Tibial nerve (tissue), 4 donors: ENCODE measurements at regions not wholly inside any gene's neighbourhood (a gene's known extent, or its start where the extent isn't known, plus 50 kb on each side); places are given as distances from the start of the nearest gene placed in this dataset.

ENCODE experiments used
- DNase-seq, 2 donors: peaks; one replicate each; pipeline ENCODE4 v3.0.0-alpha.2; 2019; ENCODE audit warnings: low spot score in 2 of 2
- H3K27ac ChIP-seq, 4 donors: fragments of 200-600 bp; sonication (generic) in 3 of 4; one replicate each; pipeline ENCODE4 v1.5.1; 2017 to 2019; ENCODE audit warnings: mild to moderate bottlenecking in 1 of 4
- H3K27me3 ChIP-seq, 2 donors: fragments of 200-600 bp; sonication (generic) in 1 of 2; one replicate each; pipeline versions ENCODE4 v1.5.1 to v1.6.0; 2017 to 2019
- H3K36me3 ChIP-seq, 3 donors: fragments of 200-600 bp; sonication (generic); one replicate each; pipeline ENCODE4 v1.5.1; 2018 to 2019
- H3K4me1 ChIP-seq, 4 donors: fragments of 200-600 bp; sonication (generic) in 3 of 4; one replicate each; pipeline ENCODE4 v1.5.1; 2017 to 2019
- H3K4me3 ChIP-seq, 4 donors: fragments of 200-600 bp; sonication (generic) in 3 of 4; one replicate each; pipeline ENCODE4 v1.5.1; 2017 to 2019; ENCODE audit warnings: mild to moderate bottlenecking in 1 of 4, moderate library complexity in 1 of 4
- H3K9me3 ChIP-seq, 4 donors: fragments of 200-600 bp; sonication (generic) in 3 of 4; one replicate each; pipeline ENCODE4 v1.5.1; 2017 to 2019
- CTCF ChIP-seq, 5 experiments: fragments of 200-600 bp in 3 of 5; fragments of 450-650 bp in 2 of 5; sonication (generic) in 3 of 5; IDR thresholded peaks; one replicate each; pipeline ENCODE4 v1.5.1; 2016 to 2019; ENCODE audit warnings: antibody characterized with exemption in 5 of 5, mild to moderate bottlenecking in 3 of 5, moderate library complexity in 2 of 5
- EP300 ChIP-seq, 2 donors: sonication (generic); formaldehyde crosslinking; IDR thresholded peaks; one replicate each; pipeline ENCODE4 v1.6.1; 2017; ENCODE audit warnings: antibody characterized with exemption in 2 of 2, mild to moderate bottlenecking in 1 of 2
- POLR2A ChIP-seq, 2 donors: fragments of 450-650 bp; IDR thresholded peaks; one replicate each; pipeline ENCODE4 v1.6.1; 2017; ENCODE audit warnings: antibody characterized with exemption in 2 of 2, mild to moderate bottlenecking in 2 of 2, moderate library complexity in 2 of 2
- WGBS, 2 donors: methylation state at CpG; one replicate each; pipeline ENCODE4 v1.1.5; 2018; 5-methylcytosine and 5-hydroxymethylcytosine counted together

GRCh38 chr2:497770-498492 lies 179.3 kb downstream of the TMEM18 start:
- peaks cover 0 to 3% (median 0%) of the 10 kb centered on the region in 4 donors for H3K9me3 ChIP-seq
- H3K4me3 ChIP-seq = no peak overlapping the region
- no peak overlapping the region for H3K27ac ChIP-seq
- WGBS, 2 donors = 68 to 71% methylated on average over 9 of the region's 9 CpGs
- no peak for TF ChIP-seq POLR2A (IDR thresholded peaks at IDR 0.05)
- TF ChIP-seq EP300 (IDR thresholded peaks at IDR 0.05) = no peak
- no peak for TF ChIP-seq CTCF (IDR thresholded peaks at IDR 0.05)
- no peaks in the 10 kb centered on the region for H3K27me3 ChIP-seq
- H3K4me1 ChIP-seq = no peaks in the 10 kb centered on the region
- H3K36me3 ChIP-seq = no peaks in the 10 kb centered on the region
- DNase-seq = no peak

GRCh38 chr2:496729-497128 lies 180.5 kb downstream of the TMEM18 start:
- H3K27me3 ChIP-seq = no peaks in the 10 kb centered on the region
- DNase-seq = no peak
- H3K4me1 ChIP-seq = no peaks in the 10 kb centered on the region
- 63 to 76% methylated on average over 24 of the region's 24 CpGs for WGBS, 2 donors
- H3K4me3 ChIP-seq = no peak overlapping the region
- TF ChIP-seq EP300 (IDR thresholded peaks at IDR 0.05) = no peak
- no peak for TF ChIP-seq CTCF (IDR thresholded peaks at IDR 0.05)
- no peak for TF ChIP-seq POLR2A (IDR thresholded peaks at IDR 0.05)
- no peaks in the 10 kb centered on the region for H3K36me3 ChIP-seq
- no peak overlapping the region for H3K27ac ChIP-seq
- peaks cover 0 to 3% (median 0%) of the 10 kb centered on the region in 4 donors for H3K9me3 ChIP-seq

GRCh38 chr2:495745-496275 lies 181.4 kb downstream of the TMEM18 start:
- no peaks in the 10 kb centered on the region for H3K27me3 ChIP-seq
- 84 to 88% methylated on average over 22 to 25 of the region's 25 CpGs for WGBS, 2 donors
- peaks cover 0 to 3% (median 0%) of the 10 kb centered on the region in 4 donors for H3K9me3 ChIP-seq
- no peak overlapping the region for H3K27ac ChIP-seq
- TF ChIP-seq POLR2A (IDR thresholded peaks at IDR 0.05) = no peak
- TF ChIP-seq EP300 (IDR thresholded peaks at IDR 0.05) = no peak
- TF ChIP-seq CTCF (IDR thresholded peaks at IDR 0.05) = no peak
- H3K4me1 ChIP-seq = no peaks in the 10 kb centered on the region
- H3K4me3 ChIP-seq = no peak overlapping the region
- no peak for DNase-seq
- no peaks in the 10 kb centered on the region for H3K36me3 ChIP-seq

- H3K36me3 ChIP-seq = no peaks in the 10 kb centered on the region
- no peak for DNase-seq
- no peaks in the 10 kb centered on the region for H3K4me1 ChIP-seq
- H3K9me3 ChIP-seq = peaks cover 0 to 3% (median 0%) of the 10 kb centered on the region in 4 donors
- no peak overlapping the region for H3K27ac ChIP-seq
- no peak for TF ChIP-seq EP300 (IDR thresholded peaks at IDR 0.05)
- 85 to 91% methylated on average over 13 of the region's 13 CpGs for WGBS, 2 donors
- no peaks in the 10 kb centered on the region for H3K27me3 ChIP-seq
- no peak overlapping the region for H3K4me3 ChIP-seq
Observed at GRCh38 chr2:494853-495252, 182.4 kb downstream of the TMEM18 start.

- no peaks in the 10 kb centered on the region for H3K27me3 ChIP-seq
- TF ChIP-seq POLR2A (IDR thresholded peaks at IDR 0.05) (no peak), EP300 (IDR thresholded peaks at IDR 0.05) (no peak), CTCF (IDR thresholded peaks at IDR 0.05) (no peak)
- peaks cover 0 to 3% (median 0%) of the 10 kb centered on the region in 4 donors for H3K9me3 ChIP-seq
- no peaks in the 10 kb centered on the region for H3K4me1 ChIP-seq
- 72 to 77% methylated on average over 4 of the region's 4 CpGs for WGBS, 2 donors
- no peak for DNase-seq
- no peak overlapping the region for H3K27ac ChIP-seq
- no peak overlapping the region for H3K4me3 ChIP-seq
- H3K36me3 ChIP-seq = no peaks in the 10 kb centered on the region
Observed at GRCh38 chr2:493228-493627, 184.0 kb downstream of the TMEM18 start.
